ENCODE measurements at regions not wholly inside any gene's neighbourhood (a gene's known extent, or its start where the extent isn't known, plus 50 kb on each side); places are given as distances from the start of the nearest gene placed in this dataset.

DNA sequence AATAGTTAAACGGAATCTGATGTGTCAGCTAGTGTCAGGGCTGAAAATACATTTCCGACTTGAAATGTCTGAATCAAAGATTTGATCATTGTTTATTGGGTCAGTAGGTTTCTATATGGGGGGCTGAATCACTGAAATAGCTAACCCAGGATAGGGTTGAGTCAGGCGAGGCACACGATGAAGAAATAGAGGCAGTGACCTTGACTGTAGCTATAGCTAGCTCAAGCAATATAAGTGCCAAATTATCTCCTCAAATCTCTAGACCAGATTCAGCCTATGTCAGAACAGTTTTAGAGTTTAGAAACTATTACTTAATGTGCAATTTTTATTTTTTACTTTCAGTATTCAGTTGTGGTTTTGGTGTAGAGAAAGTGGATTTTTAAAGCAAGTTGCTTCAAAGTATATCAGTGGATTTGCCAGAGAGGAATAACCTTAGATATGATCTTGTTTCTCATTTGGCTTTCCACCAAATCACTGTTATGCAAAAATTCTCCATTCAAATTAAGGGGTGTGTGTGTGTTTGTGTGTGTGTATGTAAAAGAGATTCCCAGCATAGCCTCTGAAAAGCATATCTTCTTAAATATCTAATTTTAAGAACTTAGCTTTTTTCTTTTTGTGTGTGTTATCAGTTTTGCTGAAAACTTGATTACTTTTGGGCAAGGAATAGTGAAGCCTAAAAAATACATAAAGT, 100.3 kb upstream of the RPL34 start:
- TF ChIP-seq EZH2 (IDR thresholded peaks at IDR 0.05; ENCODE audit: borderline replicate concordance, insufficient read depth, low read depth, low read length, poor library complexity, severe bottlenecking) (no peak), CTCF (IDR thresholded peaks at IDR 0.05) (no peak)

Data from B cell (primary cell).